B cell (primary cell): ENCODE measurements at regions not wholly inside any gene's neighbourhood (a gene's known extent, or its start where the extent isn't known, plus 50 kb on each side); places are given as distances from the start of the nearest gene placed in this dataset.
A peak's percentile ranks its signal among the peaks of the same experiment; 100 is the strongest.

Experiments used
- ATAC-seq: fragments of 200-7000 bp; cut with Tn5 transposase; one replicate; pipeline ENCODE4 v1.10.0; 2021; ENCODE audit warnings: low read depth, mild to moderate bottlenecking, moderate number of reproducible peaks, moderate library complexity
- CTCF ChIA-PET: fragments of 350-600 bp; sonication (Branson Sonifier 250); formaldehyde crosslinking; loops from one replicate; lab custom pipeline; 2021; ENCODE audit warnings: antibody characterized with exemption, inconsistent platforms; lab: Charles Lee
- POLR2A ChIA-PET: fragments of 350-600 bp; sonication (Branson Sonifier 250); formaldehyde crosslinking; loops from one replicate; lab custom pipeline; 2021; ENCODE audit warnings: antibody characterized with exemption; lab: Charles Lee
- DNase-seq: peaks from one replicate; pipeline ENCODE4 v3.0.0; 2013
- H2AFZ ChIP-seq: 2 replicates; pipeline ENCODE4 v1.6.1; 2012; ENCODE audit warnings: mild to moderate bottlenecking, low read depth, low read length; ENCODE audit not compliant: insufficient read depth, poor library complexity, severe bottlenecking
- H3K27ac ChIP-seq, 2 donors: 1 replicate in 1 of 2; 2 replicates in 1 of 2; pipeline ENCODE4 v1.5.1; 2012 to 2013; ENCODE audit warnings: low read length in 2 of 2, mild to moderate bottlenecking in 2 of 2, moderate library complexity in 1 of 2
- H3K27me3 ChIP-seq, 4 experiments: fragments of 200-600 bp in 1 of 4; sonication (generic) in 1 of 4; replicated peaks in 1 of 4; 1 replicate in 2 of 4; 2 replicates in 2 of 4; pipeline versions ENCODE4 v1.6.1 to v1.7.0; 2013 to 2016; ENCODE audit warnings: low read length in 3 of 4, mild to moderate bottlenecking in 2 of 4, mixed read lengths in 1 of 4, moderate library complexity in 1 of 4; ENCODE audit not compliant: insufficient read depth in 4 of 4, control insufficient read depth in 3 of 4; ENCODE audit errors: control extremely low read depth in 1 of 4
- H3K36me3 ChIP-seq, 2 experiments: replicated peaks in 1 of 2; 1 replicate in 1 of 2; 2 replicates in 1 of 2; pipeline versions ENCODE4 v1.6.1 to v1.7.1; 2013; ENCODE audit warnings: low read length in 1 of 2; ENCODE audit not compliant: insufficient read depth in 2 of 2, control insufficient read depth in 1 of 2; ENCODE audit errors: control extremely low read depth in 1 of 2, extremely low read depth in 1 of 2
- H3K4me1 ChIP-seq, 2 donors: fragments of 200-600 bp in 1 of 2; sonication (generic) in 1 of 2; 1 replicate in 1 of 2; 2 replicates in 1 of 2; pipeline versions ENCODE4 v1.5.1 to v1.6.1; 2013 to 2017; ENCODE audit warnings: low read length in 2 of 2; ENCODE audit not compliant: control insufficient read depth in 2 of 2, insufficient read depth in 2 of 2
- H3K4me2 ChIP-seq: replicated peaks from 2 replicates; pipeline ENCODE3; 2012; ENCODE audit warnings: mild to moderate bottlenecking, low read depth, low read length; ENCODE audit not compliant: poor library complexity, severe bottlenecking
- H3K4me3 ChIP-seq, 5 experiments: fragments of 200-600 bp in 1 of 5; sonication (generic) in 1 of 5; 1 replicate in 3 of 5; 2 replicates in 2 of 5; pipeline versions ENCODE4 v1.5.1 to v1.7.0; 2011 to 2016; ENCODE audit warnings: low read length in 4 of 5, mild to moderate bottlenecking in 4 of 5, low read depth in 2 of 5, control low read depth in 1 of 5, moderate library complexity in 1 of 5; ENCODE audit not compliant: insufficient read depth in 1 of 5; ENCODE audit errors: control extremely low read depth in 1 of 5, extremely low read depth in 1 of 5
- H3K79me2 ChIP-seq: fragments of 200-600 bp; sonication (generic); one replicate; pipeline ENCODE4 v1.6.0; 2016; ENCODE audit warnings: low read length; ENCODE audit not compliant: control insufficient read depth, insufficient read depth
- H3K9ac ChIP-seq: fragments of 200-600 bp; sonication (generic); 2 replicates; pipeline ENCODE4 v1.6.1; 2017; ENCODE audit warnings: mild to moderate bottlenecking, low read length, moderate library complexity
- H3K9me3 ChIP-seq, 3 donors: one replicate each; pipeline versions ENCODE4 v1.6.1 to v1.7.1; 2013; ENCODE audit warnings: low read length in 2 of 3; ENCODE audit not compliant: control insufficient read depth in 2 of 3, insufficient read depth in 1 of 3; ENCODE audit errors: control extremely low read depth in 1 of 3
- H4K20me1 ChIP-seq: 2 replicates; pipeline ENCODE4 v1.6.0; 2012; ENCODE audit warnings: mild to moderate bottlenecking, low read length; ENCODE audit not compliant: insufficient read depth, control insufficient read depth, poor library complexity, severe bottlenecking
- H3K27ac Mint-ChIP-seq: one replicate; pipeline ENCODE4 v1.8.0; 2021; ENCODE audit warnings: mixed read lengths
- H3K27me3 Mint-ChIP-seq: one replicate; pipeline ENCODE4 v1.8.0; 2021; ENCODE audit warnings: mixed read lengths
- H3K4me1 Mint-ChIP-seq: one replicate; pipeline ENCODE4 v1.8.0; 2021; ENCODE audit warnings: mixed read lengths
- H3K4me3 Mint-ChIP-seq: one replicate; pipeline ENCODE4 v1.8.0; 2021; ENCODE audit warnings: mixed read lengths
- H3K9me3 Mint-ChIP-seq: one replicate; pipeline ENCODE4 v1.8.0; 2022; ENCODE audit warnings: mixed read lengths; ENCODE audit not compliant: insufficient read depth
- CTCF ChIP-seq: fragments of 200-600 bp; IDR thresholded peaks from one replicate; pipeline ENCODE4 v1.8.0; 2022; ENCODE audit warnings: antibody characterized with exemption, mild to moderate bottlenecking
- EZH2 ChIP-seq: IDR thresholded peaks from 2 replicates; pipeline ENCODE4 v1.6.1; 2012; ENCODE audit warnings: borderline replicate concordance, low read depth, mild to moderate bottlenecking, moderate library complexity, low read length; ENCODE audit not compliant: insufficient read depth, poor library complexity, severe bottlenecking
- WGBS: methylation state at CpG from one replicate; pipeline ENCODE4 v1.1.5; 2013; ENCODE audit warnings: missing lambda C conversion rate; ENCODE audit not compliant: insufficient coverage; 5-methylcytosine and 5-hydroxymethylcytosine counted together
- intact Hi-C: fragments of 100-400 bp; cut with micrococcal nuclease; formaldehyde crosslinking; loops from one replicate; pipeline ENCODE4 v1.10.0; 2022

DNA sequence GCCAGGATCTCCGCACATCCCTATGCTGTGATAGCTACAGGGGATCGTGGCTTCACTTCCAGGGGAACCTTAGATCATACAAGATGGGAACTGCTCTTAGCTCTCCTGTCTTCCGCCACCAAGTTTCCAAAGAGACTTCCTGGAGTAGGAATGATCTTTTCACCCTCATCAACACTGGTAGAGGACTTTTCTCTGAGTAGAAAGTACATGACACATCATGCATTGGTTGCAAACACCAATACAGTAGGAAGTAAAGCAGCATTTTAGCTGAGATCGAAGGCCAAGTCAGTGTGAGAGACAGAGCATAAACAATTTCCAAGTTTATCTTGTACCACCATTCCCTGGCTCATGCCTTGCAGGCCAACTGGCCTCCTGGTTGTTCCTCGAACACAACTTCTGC is 113.1 kb upstream of the NEDD9 start:
- H3K27ac Mint-ChIP-seq, result peak overlapping the region; percentile 64

More for the DNA sequence above, 113.1 kb upstream of the NEDD9 start:
- peaks cover 17 to 22% of the 10 kb centered on the region in 2 experiments for H3K36me3 ChIP-seq
- no peak overlapping the region for H3K4me3 ChIP-seq
- ChIA-PET CTCF (interaction anchor here (1.1 to 3.0 kb wide), 2 partner anchors 60 to 150 kb away, joined by 3 to 11 read pairs; no protein-coding TSS in a partner anchor), POLR2A (no interaction called here)
- no peak overlapping the region for H2AFZ ChIP-seq
- H3K4me1 ChIP-seq, result peaks cover 42 to 58% of the 10 kb centered on the region in 2 donors
- Mint-ChIP-seq H3K9me3 (no peaks in the 10 kb centered on the region), H3K4me3 (no peak overlapping the region), H3K27me3 (no peaks in the 10 kb centered on the region), H3K4me1 (peaks cover 89% of the 10 kb centered on the region)
- H3K27ac ChIP-seq, result peak overlapping the region in 1 of 2 donors; percentile 50
- intact Hi-C loops, result no loop called here
- no peak for DNase-seq
- peaks cover 99% of the 10 kb centered on the region for H3K79me2 ChIP-seq
- no peak for ATAC-seq
- TF ChIP-seq EZH2 (no peak), CTCF (no peak)
- H3K9me3 ChIP-seq, result no peaks in the 10 kb centered on the region
- H3K4me2 ChIP-seq, result no peak overlapping the region
- H4K20me1 ChIP-seq, result peaks cover 37% of the 10 kb centered on the region
- no peaks in the 10 kb centered on the region for H3K27me3 ChIP-seq
- H3K9ac ChIP-seq, result no peak overlapping the region
- WGBS, result 89% methylated on average over 2 of the region's 5 CpGs
